ENCODE measurements at regions not wholly inside any gene's neighbourhood (a gene's known extent, or its start where the extent isn't known, plus 50 kb on each side); places are given as distances from the start of the nearest gene placed in this dataset.
"Not testable (repeated sequence)": the region's sequence is repeated elsewhere in the genome, so short reads cannot be mapped to it uniquely, and the experiment has no call there.

DNA sequence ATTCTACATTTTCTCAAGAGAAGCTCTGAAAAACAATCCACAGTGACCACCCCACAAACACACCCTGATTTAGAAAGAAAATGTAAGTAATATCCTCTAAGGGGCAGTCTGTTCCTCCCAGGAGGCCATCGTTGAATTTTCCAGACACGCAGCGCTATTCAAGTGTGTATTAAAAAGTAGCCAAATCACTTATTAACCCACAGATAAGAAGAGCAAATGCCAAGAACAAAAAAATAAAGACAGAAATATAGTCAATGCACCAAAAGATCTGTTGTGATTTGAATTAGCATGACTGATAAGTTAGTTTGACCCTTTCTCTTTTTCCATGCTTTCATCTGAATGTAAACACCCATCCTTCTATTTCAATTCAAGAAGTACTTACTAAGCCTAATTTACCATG is 622.8 kb upstream of the ZNF385D start:
- Mint-ChIP-seq H3K9me3 (peaks cover 2 to 17% of the 10 kb centered on the region in 2 donors), H3K27ac (no peak overlapping the region), H3K36me3 (ENCODE audit: insufficient read depth in 2 of 2) (peaks cover 3 to 4% of the 10 kb centered on the region in 2 donors), H3K27me3 (ENCODE audit: low read depth) (peaks cover 25% of the 10 kb centered on the region), H3K4me3 (no peak overlapping the region), H3K4me1 (ENCODE audit: low read depth) (no peaks in the 10 kb centered on the region)
- DNase-seq (no peak), ATAC-seq (replicated peaks in 1 of 2) (no peak)

DNA sequence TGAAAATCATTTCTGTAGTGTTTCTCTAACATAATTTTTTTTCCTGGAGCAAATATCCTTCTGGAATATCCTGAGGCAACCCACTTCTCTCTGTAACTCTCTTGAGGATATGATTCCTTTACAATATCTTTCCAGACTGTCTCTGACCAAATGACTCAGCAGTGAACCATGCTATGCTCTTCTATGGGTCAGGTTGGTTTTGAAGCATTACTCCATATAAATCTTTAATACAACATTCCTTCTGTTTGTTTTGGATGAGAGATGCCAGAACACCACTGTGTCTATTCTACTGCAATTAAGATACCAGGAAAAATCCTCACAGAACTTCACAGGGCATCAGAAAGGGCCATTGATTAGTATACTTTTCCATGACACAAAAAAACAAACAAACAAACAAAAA is 626.4 kb upstream of the ZNF385D start:
- Mint-ChIP-seq H3K36me3 (ENCODE audit: insufficient read depth in 2 of 2) (peaks cover 3% of the 10 kb centered on the region in 2 donors), H3K27me3 (ENCODE audit: low read depth) (peaks cover 11% of the 10 kb centered on the region)
- no peak for ATAC-seq (replicated peaks in 1 of 2)

DNA sequence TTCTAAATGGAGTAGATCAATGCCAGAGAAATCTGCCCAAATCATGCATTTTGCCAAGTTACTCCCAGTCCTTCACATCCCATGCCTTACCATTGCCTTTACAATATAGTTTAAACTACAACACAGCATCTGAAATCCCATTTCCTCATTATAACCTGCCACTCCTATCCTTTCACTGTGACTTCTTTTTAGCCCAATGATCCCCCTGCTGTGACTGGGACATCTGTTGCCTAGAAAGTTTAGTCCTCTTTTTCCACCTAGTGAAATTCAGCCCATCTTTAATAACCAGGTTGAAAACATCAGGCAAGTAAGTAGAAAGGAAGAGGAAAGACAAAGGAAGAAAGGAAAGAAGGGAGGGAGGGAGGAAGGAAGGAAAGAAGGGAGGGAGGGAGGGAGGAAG is 627.9 kb upstream of the ZNF385D start:
- no peak for ATAC-seq (replicated peaks in 1 of 2)
- Mint-ChIP-seq H3K9me3 (peaks cover 2 to 14% of the 10 kb centered on the region in 2 donors), H3K4me3 (no peak overlapping the region), H3K36me3 (ENCODE audit: insufficient read depth in 2 of 2) (no peaks in the 10 kb centered on the region), H3K27ac (no peak overlapping the region), H3K4me1 (ENCODE audit: low read depth) (no peaks in the 10 kb centered on the region), H3K27me3 (ENCODE audit: low read depth) (no peaks in the 10 kb centered on the region)
- no peak for DNase-seq

More for the DNA sequence above, 626.4 kb upstream of the ZNF385D start:
- Mint-ChIP-seq H3K4me3 (no peak overlapping the region), H3K9me3 (peaks cover 2 to 16% of the 10 kb centered on the region in 2 donors), H3K27ac (no peak overlapping the region), H3K4me1 (ENCODE audit: low read depth) (no peaks in the 10 kb centered on the region)
- no peak for DNase-seq

DNA sequence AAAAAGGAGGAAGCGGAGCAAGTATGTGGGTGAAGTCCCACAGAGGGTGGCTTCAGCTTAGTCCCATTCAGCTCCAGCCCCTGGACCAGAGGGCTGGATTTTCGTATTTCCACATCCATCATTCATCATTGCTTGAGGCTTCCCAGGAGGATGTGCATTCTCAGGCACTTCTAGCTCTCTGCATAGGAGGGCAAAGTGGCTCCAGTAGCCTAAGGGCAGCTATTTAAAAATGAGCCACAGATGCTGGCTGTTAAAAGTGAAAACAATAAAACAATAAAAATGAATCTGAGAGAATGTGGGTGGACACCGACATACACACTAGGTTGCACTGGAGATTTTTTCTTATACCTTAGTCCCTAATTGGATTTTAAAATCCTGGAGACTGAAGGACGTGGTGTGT is 629.2 kb upstream of the ZNF385D start:
- H3K27me3 Mint-ChIP-seq (ENCODE audit: low read depth) = no peaks in the 10 kb centered on the region
- DNase-seq (no peak), ATAC-seq (replicated peaks in 1 of 2) (no peak)
- H3K36me3 Mint-ChIP-seq (ENCODE audit: insufficient read depth in 2 of 2) = no peaks in the 10 kb centered on the region
- no peak overlapping the region for H3K27ac Mint-ChIP-seq
- no peak overlapping the region for H3K4me3 Mint-ChIP-seq
- H3K4me1 Mint-ChIP-seq (ENCODE audit: low read depth) = no peaks in the 10 kb centered on the region
- peaks cover 4 to 11% of the 10 kb centered on the region in 2 donors for H3K9me3 Mint-ChIP-seq

DNA sequence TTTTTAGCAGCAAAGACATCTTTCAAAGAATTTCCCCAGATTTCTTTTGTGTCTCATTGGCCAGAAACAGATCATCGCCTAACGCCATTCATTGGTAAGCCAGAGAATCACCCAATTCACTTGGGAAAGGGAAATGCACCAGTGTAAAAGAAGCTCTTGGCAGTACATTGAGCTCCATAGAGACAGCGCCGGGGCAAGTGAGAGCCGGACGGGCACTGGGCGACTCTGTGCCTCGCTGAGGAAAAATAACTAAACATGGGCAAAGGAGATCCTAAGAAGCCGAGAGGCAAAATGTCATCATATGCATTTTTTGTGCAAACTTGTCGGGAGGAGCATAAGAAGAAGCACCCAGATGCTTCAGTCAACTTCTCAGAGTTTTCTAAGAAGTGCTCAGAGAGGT is 630.6 kb upstream of the ZNF385D start:
- H3K4me1 Mint-ChIP-seq (ENCODE audit: low read depth); ATAC-seq (replicated peaks in 1 of 2); H3K27ac Mint-ChIP-seq; H3K36me3 Mint-ChIP-seq (ENCODE audit: insufficient read depth in 2 of 2); H3K27me3 Mint-ChIP-seq (ENCODE audit: low read depth): not testable (repeated sequence)
- DNase-seq = peak in 1 of 2 donors; percentile 41
- Mint-ChIP-seq H3K4me3 (peak overlapping the region in 1 of 2 donors; percentile 25), H3K9me3 (peaks cover 4 to 11% of the 10 kb centered on the region in 2 donors)

DNA sequence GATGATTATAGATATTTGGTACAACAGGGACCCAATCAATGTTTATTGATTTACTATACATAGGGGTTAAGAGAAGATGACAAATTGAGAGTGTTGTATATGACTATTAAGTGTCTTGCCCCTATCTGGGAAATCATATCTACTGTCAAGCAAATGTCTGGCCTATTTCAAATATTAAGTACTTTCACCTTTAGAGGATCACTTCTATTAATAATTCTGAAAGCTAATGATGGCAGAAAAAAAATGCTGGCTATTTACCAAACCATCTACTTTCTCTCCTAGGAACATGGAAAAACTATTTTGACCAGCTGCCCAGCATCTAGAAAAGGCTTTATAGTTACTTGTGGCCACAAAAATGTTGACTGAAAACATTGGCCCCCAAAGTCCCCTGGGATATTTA is 632.3 kb upstream of the ZNF385D start:
- no peak for ATAC-seq (replicated peaks in 1 of 2)
- H3K9me3 Mint-ChIP-seq = peaks cover 2 to 10% of the 10 kb centered on the region in 2 donors
- H3K4me1 Mint-ChIP-seq (ENCODE audit: low read depth) = no peaks in the 10 kb centered on the region
- no peak overlapping the region for H3K27ac Mint-ChIP-seq
- DNase-seq = no peak
- H3K4me3 Mint-ChIP-seq = no peak overlapping the region
- H3K36me3 Mint-ChIP-seq (ENCODE audit: insufficient read depth in 2 of 2) = no peaks in the 10 kb centered on the region
- H3K27me3 Mint-ChIP-seq (ENCODE audit: low read depth) = no peaks in the 10 kb centered on the region

DNA sequence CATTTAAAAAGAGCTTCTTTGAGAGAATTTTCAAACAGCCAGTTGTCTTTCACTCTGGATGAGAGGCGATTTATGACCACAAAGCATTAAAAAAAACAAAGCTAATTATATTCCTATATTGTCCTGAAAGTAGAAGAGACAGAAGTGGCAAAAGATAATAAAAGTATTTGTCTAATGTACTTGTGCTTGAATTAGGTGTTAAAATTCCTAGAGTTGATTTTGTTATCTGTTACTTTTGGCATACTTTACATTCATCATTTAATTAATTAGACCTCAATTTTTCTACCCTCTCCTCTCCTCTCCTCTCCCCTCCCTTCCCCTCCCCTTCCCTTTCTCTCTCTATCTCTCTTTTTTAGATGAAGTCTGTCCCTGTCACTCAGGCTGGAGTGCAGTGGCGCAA is 635.1 kb upstream of the ZNF385D start:
- H3K27me3 Mint-ChIP-seq (ENCODE audit: low read depth) = no peaks in the 10 kb centered on the region
- DNase-seq (no peak), ATAC-seq (replicated peaks in 1 of 2) (no peak)
- no peaks in the 10 kb centered on the region for H3K4me1 Mint-ChIP-seq (ENCODE audit: low read depth)
- peaks cover 2 to 4% of the 10 kb centered on the region in 2 donors for H3K9me3 Mint-ChIP-seq
- no peak overlapping the region for H3K27ac Mint-ChIP-seq
- no peaks in the 10 kb centered on the region for H3K36me3 Mint-ChIP-seq (ENCODE audit: insufficient read depth in 2 of 2)
- H3K4me3 Mint-ChIP-seq = no peak overlapping the region

DNA sequence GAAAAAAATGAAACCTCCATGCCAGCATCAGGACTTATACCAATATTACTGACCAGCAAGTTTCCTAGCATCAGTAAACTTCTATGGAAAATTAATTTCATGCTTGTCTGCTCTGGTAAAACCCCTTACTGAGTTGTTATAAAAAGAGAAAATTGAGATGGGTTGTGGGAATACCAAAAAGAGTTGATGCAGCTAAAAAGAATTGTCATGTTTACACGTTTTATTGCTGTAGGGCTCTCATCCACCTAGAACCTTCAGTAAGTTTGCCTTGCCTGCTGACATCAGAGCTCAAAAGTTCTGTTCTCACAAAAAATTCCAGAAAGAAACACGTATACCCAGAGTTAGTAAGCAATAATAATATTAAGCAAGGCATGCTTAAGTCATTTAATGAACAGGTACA is 641.3 kb upstream of the ZNF385D start:
- Mint-ChIP-seq H3K4me3 (no peak overlapping the region), H3K27me3 (ENCODE audit: low read depth) (no peaks in the 10 kb centered on the region), H3K27ac (no peak overlapping the region), H3K4me1 (ENCODE audit: low read depth) (no peaks in the 10 kb centered on the region), H3K36me3 (ENCODE audit: insufficient read depth in 2 of 2) (no peaks in the 10 kb centered on the region), H3K9me3 (peaks cover 0 to 7% of the 10 kb centered on the region in 2 donors)
- ATAC-seq (replicated peaks in 1 of 2) (no peak), DNase-seq (no peak)

DNA sequence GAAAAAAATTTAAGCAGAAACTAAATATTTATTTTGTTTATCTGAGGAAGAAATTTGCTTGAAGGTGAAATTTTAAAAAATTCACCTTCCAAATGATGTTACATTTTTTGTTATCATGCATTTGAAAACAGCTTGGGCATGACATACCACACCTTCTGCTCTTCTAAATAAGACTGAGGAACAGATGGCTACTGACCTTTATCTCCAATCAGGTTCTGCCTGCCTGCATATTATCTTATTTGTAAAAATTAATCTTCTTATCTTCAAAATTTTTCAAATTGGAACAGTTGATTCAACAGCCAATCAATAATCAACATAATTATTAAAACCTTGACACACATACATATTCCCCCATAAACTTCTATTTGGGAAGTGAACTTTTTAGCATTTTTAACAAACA is 641.8 kb upstream of the ZNF385D start:
- peaks cover 0 to 8% of the 10 kb centered on the region in 2 donors for H3K9me3 Mint-ChIP-seq
- no peak overlapping the region for H3K4me3 Mint-ChIP-seq
- H3K27me3 Mint-ChIP-seq (ENCODE audit: low read depth) = no peaks in the 10 kb centered on the region
- no peak overlapping the region for H3K27ac Mint-ChIP-seq
- no peaks in the 10 kb centered on the region for H3K36me3 Mint-ChIP-seq (ENCODE audit: insufficient read depth in 2 of 2)
- no peaks in the 10 kb centered on the region for H3K4me1 Mint-ChIP-seq (ENCODE audit: low read depth)
- ATAC-seq (replicated peaks in 1 of 2) (no peak), DNase-seq (no peak)

DNA sequence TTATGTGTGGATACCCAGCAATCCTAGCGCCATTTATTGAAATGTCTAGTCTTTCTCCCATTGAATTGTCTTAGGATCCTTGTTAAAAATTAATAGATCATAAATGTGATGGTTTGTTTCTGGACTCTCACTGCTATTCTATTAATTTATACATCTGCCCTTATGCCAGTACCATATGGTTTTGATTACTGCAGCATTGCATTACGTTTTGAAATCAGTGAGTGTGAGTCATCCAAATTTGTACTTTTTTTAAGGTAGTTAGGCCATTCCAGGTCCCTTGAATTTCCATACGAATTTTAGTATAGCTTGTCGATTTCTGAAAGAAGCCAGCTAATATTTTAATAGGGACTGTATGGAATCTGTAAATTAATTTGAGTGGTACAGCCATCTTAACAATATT is 648.6 kb upstream of the ZNF385D start:
- Mint-ChIP-seq H3K4me1 (ENCODE audit: low read depth) (no peaks in the 10 kb centered on the region), H3K4me3 (no peak overlapping the region), H3K36me3 (ENCODE audit: insufficient read depth in 2 of 2) (no peaks in the 10 kb centered on the region), H3K27ac (no peak overlapping the region), H3K9me3 (peaks cover 4 to 5% of the 10 kb centered on the region in 2 donors), H3K27me3 (ENCODE audit: low read depth) (no peaks in the 10 kb centered on the region)
- DNase-seq = no peak
- no peak for ATAC-seq (replicated peaks in 1 of 2)

DNA sequence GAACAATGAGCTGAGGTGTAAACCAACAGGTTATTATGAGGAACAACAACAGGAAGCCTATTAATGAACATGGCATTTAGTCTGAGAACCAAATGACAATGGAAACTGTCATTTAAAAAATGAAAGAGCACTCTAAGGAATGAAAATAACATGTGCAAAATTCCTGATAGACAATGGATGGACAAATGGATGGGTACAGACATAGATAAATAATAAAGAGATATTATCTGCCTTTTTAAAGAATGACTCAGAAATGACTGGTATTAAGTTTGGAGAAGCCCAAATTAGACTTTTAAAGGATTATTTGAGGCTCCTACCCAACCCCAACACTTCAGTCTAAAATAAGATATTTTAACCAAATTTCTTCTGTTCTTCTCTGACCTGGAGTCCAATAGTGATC is 650.5 kb upstream of the ZNF385D start:
- H3K36me3 Mint-ChIP-seq (ENCODE audit: insufficient read depth in 2 of 2) = no peaks in the 10 kb centered on the region
- no peak overlapping the region for H3K27ac Mint-ChIP-seq
- H3K27me3 Mint-ChIP-seq (ENCODE audit: low read depth) = no peaks in the 10 kb centered on the region
- DNase-seq (no peak), ATAC-seq (replicated peaks in 1 of 2) (no peak)
- no peak overlapping the region for H3K4me3 Mint-ChIP-seq
- H3K9me3 Mint-ChIP-seq = peaks cover 3 to 4% of the 10 kb centered on the region in 2 donors
- H3K4me1 Mint-ChIP-seq (ENCODE audit: low read depth) = no peaks in the 10 kb centered on the region

DNA sequence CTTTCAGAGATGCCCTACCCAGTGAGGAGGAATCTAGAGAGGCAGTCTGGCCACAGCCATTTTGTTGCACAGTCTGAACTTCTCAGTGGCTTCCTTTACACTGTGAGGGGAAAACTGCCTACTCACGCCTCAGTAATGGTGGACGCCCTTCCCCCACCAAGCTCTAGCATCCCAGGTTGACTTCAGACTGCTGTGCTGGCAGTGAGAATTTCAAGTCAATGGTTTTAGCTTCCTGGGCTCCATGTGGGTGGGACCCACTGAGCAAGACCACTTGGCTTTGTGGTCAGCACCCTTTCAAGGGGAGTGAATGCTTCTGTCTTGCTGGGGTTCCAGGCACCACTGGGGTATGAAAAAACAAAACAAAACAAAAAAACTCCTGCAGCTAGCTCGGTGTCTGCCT is 663.2 kb upstream of the ZNF385D start:
- ATAC-seq (replicated peaks in 1 of 2) (no peak), DNase-seq (no peak)
- H3K9me3 Mint-ChIP-seq = peaks cover 0 to 8% of the 10 kb centered on the region in 2 donors
- H3K36me3 Mint-ChIP-seq (ENCODE audit: insufficient read depth in 2 of 2) = no peaks in the 10 kb centered on the region
- no peak overlapping the region for H3K27ac Mint-ChIP-seq
- H3K4me1 Mint-ChIP-seq (ENCODE audit: low read depth) = no peaks in the 10 kb centered on the region
- H3K27me3 Mint-ChIP-seq (ENCODE audit: low read depth) = no peaks in the 10 kb centered on the region
- H3K4me3 Mint-ChIP-seq = no peak overlapping the region

DNA sequence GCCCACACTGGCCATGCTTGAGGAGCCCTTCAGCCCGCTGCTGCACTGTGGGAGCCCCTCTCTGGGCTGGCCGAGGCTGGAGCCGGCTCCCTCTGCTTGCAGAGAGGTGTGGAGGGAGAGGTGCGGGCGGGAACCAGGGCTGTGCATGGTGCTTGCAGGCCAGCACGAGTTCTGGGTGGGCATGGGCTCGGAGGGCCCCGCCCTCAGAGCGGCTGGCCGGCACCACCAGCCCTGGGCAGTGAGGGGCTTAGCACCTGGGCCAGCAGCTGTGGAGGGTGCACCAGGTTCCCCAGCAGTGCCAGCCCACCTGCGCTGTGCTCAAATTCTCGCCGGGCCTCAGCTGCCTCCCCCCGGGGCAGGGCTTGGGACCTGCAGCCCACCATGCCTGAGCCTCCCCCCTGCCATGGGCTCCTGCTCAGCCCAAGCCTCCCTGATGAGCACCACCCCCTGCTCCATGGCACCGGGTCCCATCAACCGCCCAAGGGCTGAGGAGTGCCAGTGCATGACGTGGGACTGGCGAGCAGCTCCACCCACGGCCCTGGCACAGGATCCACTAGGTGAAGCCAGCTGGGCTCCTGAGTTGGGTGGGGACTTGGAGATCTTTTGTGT is 665.9 kb upstream of the ZNF385D start:
- H3K27me3 Mint-ChIP-seq (ENCODE audit: low read depth); H3K27ac Mint-ChIP-seq; H3K36me3 Mint-ChIP-seq (ENCODE audit: insufficient read depth in 2 of 2); ATAC-seq (replicated peaks in 1 of 2); H3K9me3 Mint-ChIP-seq; DNase-seq; H3K4me1 Mint-ChIP-seq (ENCODE audit: low read depth); H3K4me3 Mint-ChIP-seq: not testable (repeated sequence)

DNA sequence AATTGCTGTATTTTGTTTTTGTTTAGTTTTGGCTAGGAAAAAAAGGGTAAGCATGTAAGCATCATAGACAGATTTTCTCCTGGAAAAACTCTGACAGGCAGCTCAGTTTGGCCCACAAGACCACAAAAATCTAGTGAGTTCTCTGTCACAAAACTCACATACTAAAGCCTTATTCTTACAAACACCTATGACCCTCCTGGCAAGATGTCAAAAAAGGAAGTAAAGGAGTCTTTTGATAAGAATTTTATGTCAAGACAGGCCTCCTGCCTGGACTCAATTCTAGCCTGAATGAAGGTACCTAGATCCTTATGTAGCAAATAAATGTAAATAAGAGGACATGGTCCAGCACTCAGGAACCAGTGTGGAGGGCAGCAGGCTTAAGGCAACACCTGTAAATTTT is 668.3 kb upstream of the ZNF385D start:
- Mint-ChIP-seq H3K9me3 (peaks cover 0 to 5% of the 10 kb centered on the region in 2 donors), H3K27ac (no peak overlapping the region), H3K36me3 (ENCODE audit: insufficient read depth in 2 of 2) (no peaks in the 10 kb centered on the region), H3K27me3 (ENCODE audit: low read depth) (no peaks in the 10 kb centered on the region), H3K4me3 (no peak overlapping the region), H3K4me1 (ENCODE audit: low read depth) (no peaks in the 10 kb centered on the region)
- no peak for ATAC-seq (replicated peaks in 1 of 2)
- no peak for DNase-seq
